Keratinocyte (primary cell): ENCODE measurements at regions not wholly inside any gene's neighbourhood (a gene's known extent, or its start where the extent isn't known, plus 50 kb on each side); places are given as distances from the start of the nearest gene placed in this dataset.

Experiments used
- DNase-seq: peaks from one replicate; pipeline ENCODE4 v3.0.0-alpha.2; 2011; ENCODE audit warnings: low read depth, missing footprints, low spot score
- FAIRE-seq: peaks from 2 replicates; lab custom pipeline; 2011; peaks lifted over from hg19 to GRCh38; lab: Jason Lieb, UNC
- H2AFZ ChIP-seq: 2 replicates; pipeline ENCODE4 v1.6.0; 2012; ENCODE audit warnings: low read length, control low read depth, inconsistent platforms; ENCODE audit not compliant: control insufficient read depth
- H3K27ac ChIP-seq: 2 replicates; pipeline ENCODE4 v1.5.1; 2011; ENCODE audit warnings: low read length; ENCODE audit not compliant: control insufficient read depth, insufficient read depth
- H3K27me3 ChIP-seq: 3 replicates; pipeline ENCODE4 v1.6.0; 2011; ENCODE audit warnings: low read length; ENCODE audit not compliant: control insufficient read depth, insufficient read depth; ENCODE audit errors: extremely low read depth
- H3K36me3 ChIP-seq, 2 experiments: 2 replicates in 1 of 2; 3 replicates in 1 of 2; pipeline ENCODE4 v1.5.1; 2011; ENCODE audit warnings: low read length in 2 of 2, mild to moderate bottlenecking in 1 of 2; ENCODE audit not compliant: control insufficient read depth in 2 of 2, insufficient read depth in 2 of 2; ENCODE audit errors: extremely low read depth in 1 of 2
- H3K4me1 ChIP-seq: 3 replicates; pipeline ENCODE4 v1.5.1; 2011; ENCODE audit warnings: low read length; ENCODE audit not compliant: control insufficient read depth, insufficient read depth; ENCODE audit errors: extremely low read depth
- H3K4me2 ChIP-seq: 3 replicates; pipeline ENCODE4 v1.6.0; 2011; ENCODE audit warnings: low read depth, low read length; ENCODE audit not compliant: control insufficient read depth, insufficient read depth; ENCODE audit errors: extremely low read depth
- H3K4me3 ChIP-seq, 3 experiments: fragments of 200-600 bp in 1 of 3; sonication (generic) in 1 of 3; 2 replicates in 2 of 3; 3 replicates in 1 of 3; pipeline ENCODE4 v1.5.1; 2011 to 2016; ENCODE audit warnings: low read length in 3 of 3, mild to moderate bottlenecking in 3 of 3, control low read depth in 2 of 3, inconsistent platforms in 1 of 3, low read depth in 1 of 3, mixed read lengths in 1 of 3, mixed run types in 1 of 3, moderate library complexity in 1 of 3; ENCODE audit not compliant: control insufficient read depth in 2 of 3, insufficient read depth in 2 of 3; ENCODE audit errors: extremely low read depth in 1 of 3
- H3K79me2 ChIP-seq: 2 replicates; pipeline ENCODE4 v1.6.0; 2012; ENCODE audit warnings: low read length; ENCODE audit not compliant: control insufficient read depth, insufficient read depth
- H3K9ac ChIP-seq: 3 replicates; pipeline ENCODE4 v1.6.0; 2011; ENCODE audit warnings: low read length; ENCODE audit not compliant: control insufficient read depth, insufficient read depth; ENCODE audit errors: extremely low read depth
- H3K9me1 ChIP-seq: 3 replicates; pipeline ENCODE4 v1.6.0; 2011; ENCODE audit warnings: low read length; ENCODE audit not compliant: control insufficient read depth, insufficient read depth; ENCODE audit errors: extremely low read depth
- H3K9me3 ChIP-seq: 2 replicates; pipeline ENCODE4 v1.5.1; 2012; ENCODE audit warnings: low read depth, low read length; ENCODE audit not compliant: control insufficient read depth
- H4K20me1 ChIP-seq: 3 replicates; pipeline ENCODE4 v1.6.0; 2011; ENCODE audit warnings: low read length; ENCODE audit not compliant: control insufficient read depth, insufficient read depth; ENCODE audit errors: extremely low read depth
- EZH2 ChIP-seq: IDR thresholded peaks from one replicate; pipeline ENCODE4 v1.6.1; 2012; ENCODE audit warnings: inconsistent platforms, mild to moderate bottlenecking, low read length, moderate library complexity
- dilution Hi-C: fragments of 300-500 bp; cut with MboI; formaldehyde crosslinking; loops from one replicate; pipeline ENCODE4 v1.7.0; 2020; ENCODE audit warnings: low sequenced_read_pairs; ENCODE audit not compliant: extremely low pct_ligation_motif_present
- TF ChIP-seq, protein P1 (sequence below), 3 experiments: IDR thresholded peaks in 1 of 3; conservative IDR thresholded peaks in 1 of 3; optimal IDR thresholded peaks in 1 of 3; 2 replicates in 2 of 3; 3 replicates in 1 of 3; pipeline versions ENCODE3 to v1.5.1; 2011; ENCODE audit warnings: low read length in 3 of 3, mild to moderate bottlenecking in 3 of 3, moderate library complexity in 2 of 3, control low read depth in 1 of 3, inconsistent platforms in 1 of 3; ENCODE audit not compliant: insufficient read depth in 2 of 3; ENCODE audit errors: extremely low read depth in 1 of 3

GRCh38 chr7:155963356-155963755, 151.1 kb upstream of the SHH start:
- Histone ChIP-seq H3K9me3 (no peaks in the 10 kb centered on the region), H3K4me1 (peaks cover 6% of the 10 kb centered on the region), H3K4me3 (no peak overlapping the region), H3K27ac (no peak overlapping the region), H3K27me3 (no peaks in the 10 kb centered on the region), H4K20me1 (no peaks in the 10 kb centered on the region), H3K9ac (no peak overlapping the region), H3K4me2 (no peak overlapping the region), H2AFZ (no peak overlapping the region), H3K36me3 (no peaks in the 10 kb centered on the region), H3K79me2 (no peaks in the 10 kb centered on the region), H3K9me1 (no peaks in the 10 kb centered on the region)
- dilution Hi-C loops = no loop called here
- FAIRE-seq (no peak), DNase-seq (no peak)
- no peak for TF ChIP-seq EZH2
- TF ChIP-seq, protein P1, sequence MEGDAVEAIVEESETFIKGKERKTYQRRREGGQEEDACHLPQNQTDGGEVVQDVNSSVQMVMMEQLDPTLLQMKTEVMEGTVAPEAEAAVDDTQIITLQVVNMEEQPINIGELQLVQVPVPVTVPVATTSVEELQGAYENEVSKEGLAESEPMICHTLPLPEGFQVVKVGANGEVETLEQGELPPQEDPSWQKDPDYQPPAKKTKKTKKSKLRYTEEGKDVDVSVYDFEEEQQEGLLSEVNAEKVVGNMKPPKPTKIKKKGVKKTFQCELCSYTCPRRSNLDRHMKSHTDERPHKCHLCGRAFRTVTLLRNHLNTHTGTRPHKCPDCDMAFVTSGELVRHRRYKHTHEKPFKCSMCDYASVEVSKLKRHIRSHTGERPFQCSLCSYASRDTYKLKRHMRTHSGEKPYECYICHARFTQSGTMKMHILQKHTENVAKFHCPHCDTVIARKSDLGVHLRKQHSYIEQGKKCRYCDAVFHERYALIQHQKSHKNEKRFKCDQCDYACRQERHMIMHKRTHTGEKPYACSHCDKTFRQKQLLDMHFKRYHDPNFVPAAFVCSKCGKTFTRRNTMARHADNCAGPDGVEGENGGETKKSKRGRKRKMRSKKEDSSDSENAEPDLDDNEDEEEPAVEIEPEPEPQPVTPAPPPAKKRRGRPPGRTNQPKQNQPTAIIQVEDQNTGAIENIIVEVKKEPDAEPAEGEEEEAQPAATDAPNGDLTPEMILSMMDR (optimal IDR thresholded peaks at IDR 0.05 in 1 of 3, IDR thresholded peaks at IDR 0.05 in 1 of 3, conservative IDR thresholded peaks at IDR 0.05 in 1 of 3; ENCODE audit: extremely low read depth in 1 of 3, insufficient read depth in 2 of 3, low read length in 3 of 3) = no peak

DNA sequence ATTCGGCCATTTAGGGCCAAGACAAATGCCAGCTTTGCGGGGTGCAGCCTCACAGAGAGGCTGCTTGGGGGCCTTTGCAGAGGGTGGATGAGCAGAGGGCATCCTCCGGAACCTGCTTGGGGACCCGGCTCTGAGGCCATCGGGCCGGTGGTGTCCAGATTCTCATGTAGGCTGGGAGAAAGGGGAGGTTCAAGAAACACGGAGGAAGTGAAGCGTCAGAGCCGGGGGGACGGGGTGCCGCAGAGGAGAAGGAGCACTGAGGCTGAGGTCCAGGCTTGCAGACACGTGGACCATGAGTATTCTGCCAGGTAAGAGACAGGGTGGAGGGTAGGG, 150.7 kb upstream of the SHH start:
- Histone ChIP-seq H3K4me1 (peaks cover 6% of the 10 kb centered on the region), H3K79me2 (no peaks in the 10 kb centered on the region), H3K27ac (no peak overlapping the region), H3K4me2 (no peak overlapping the region), H3K27me3 (no peaks in the 10 kb centered on the region), H3K9me1 (no peaks in the 10 kb centered on the region), H2AFZ (no peak overlapping the region), H4K20me1 (no peaks in the 10 kb centered on the region), H3K9me3 (no peaks in the 10 kb centered on the region), H3K4me3 (no peak overlapping the region), H3K36me3 (no peaks in the 10 kb centered on the region), H3K9ac (no peak overlapping the region)
- dilution Hi-C loops = no loop called here
- DNase-seq (no peak), FAIRE-seq (no peak)
- no peak for TF ChIP-seq EZH2
- TF ChIP-seq, protein P1 (optimal IDR thresholded peaks at IDR 0.05 in 1 of 3, IDR thresholded peaks at IDR 0.05 in 1 of 3, conservative IDR thresholded peaks at IDR 0.05 in 1 of 3; ENCODE audit: extremely low read depth in 1 of 3, insufficient read depth in 2 of 3, low read length in 3 of 3) = no peak
